ENCODE measurements at regions not wholly inside any gene's neighbourhood (a gene's known extent, or its start where the extent isn't known, plus 50 kb on each side); places are given as distances from the start of the nearest gene placed in this dataset.

DNA sequence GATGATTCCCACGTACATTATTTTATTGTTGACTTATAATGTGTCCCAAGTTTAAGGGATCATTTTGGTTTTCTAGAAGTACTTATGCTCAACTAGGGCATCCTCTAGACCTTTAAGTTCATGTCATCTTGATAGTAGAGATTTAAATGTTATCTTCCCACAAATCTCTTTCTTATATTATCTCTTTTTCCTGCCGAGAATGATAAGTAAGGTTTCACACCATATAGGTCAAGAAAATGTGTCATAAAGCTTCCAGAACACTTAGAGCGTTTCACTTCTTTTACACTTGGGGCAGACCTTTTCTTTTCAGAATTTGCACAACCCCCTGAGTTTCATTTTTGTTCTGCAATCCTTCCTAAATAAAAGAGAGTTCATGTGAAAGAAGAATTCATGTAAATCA lies 142.0 kb upstream of the CBLB start:
- ChIA-PET CTCF (no interaction called here), POLR2A (no interaction called here)
- DNase-seq (no peak), ATAC-seq (ENCODE audit: low read depth) (no peak)
- Mint-ChIP-seq H3K4me1 (peaks cover 11% of the 10 kb centered on the region), H3K27me3 (no peaks in the 10 kb centered on the region), H3K36me3 (ENCODE audit: low read depth) (no peaks in the 10 kb centered on the region), H3K9me3 (no peaks in the 10 kb centered on the region), H3K4me3 (no peak overlapping the region), H3K27ac (no peak overlapping the region)
- intact Hi-C loops (cut with micrococcal nuclease) = no loop called here
- TF ChIP-seq, protein P1, sequence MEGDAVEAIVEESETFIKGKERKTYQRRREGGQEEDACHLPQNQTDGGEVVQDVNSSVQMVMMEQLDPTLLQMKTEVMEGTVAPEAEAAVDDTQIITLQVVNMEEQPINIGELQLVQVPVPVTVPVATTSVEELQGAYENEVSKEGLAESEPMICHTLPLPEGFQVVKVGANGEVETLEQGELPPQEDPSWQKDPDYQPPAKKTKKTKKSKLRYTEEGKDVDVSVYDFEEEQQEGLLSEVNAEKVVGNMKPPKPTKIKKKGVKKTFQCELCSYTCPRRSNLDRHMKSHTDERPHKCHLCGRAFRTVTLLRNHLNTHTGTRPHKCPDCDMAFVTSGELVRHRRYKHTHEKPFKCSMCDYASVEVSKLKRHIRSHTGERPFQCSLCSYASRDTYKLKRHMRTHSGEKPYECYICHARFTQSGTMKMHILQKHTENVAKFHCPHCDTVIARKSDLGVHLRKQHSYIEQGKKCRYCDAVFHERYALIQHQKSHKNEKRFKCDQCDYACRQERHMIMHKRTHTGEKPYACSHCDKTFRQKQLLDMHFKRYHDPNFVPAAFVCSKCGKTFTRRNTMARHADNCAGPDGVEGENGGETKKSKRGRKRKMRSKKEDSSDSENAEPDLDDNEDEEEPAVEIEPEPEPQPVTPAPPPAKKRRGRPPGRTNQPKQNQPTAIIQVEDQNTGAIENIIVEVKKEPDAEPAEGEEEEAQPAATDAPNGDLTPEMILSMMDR (IDR thresholded peaks at IDR 0.05) = no peak

DNA sequence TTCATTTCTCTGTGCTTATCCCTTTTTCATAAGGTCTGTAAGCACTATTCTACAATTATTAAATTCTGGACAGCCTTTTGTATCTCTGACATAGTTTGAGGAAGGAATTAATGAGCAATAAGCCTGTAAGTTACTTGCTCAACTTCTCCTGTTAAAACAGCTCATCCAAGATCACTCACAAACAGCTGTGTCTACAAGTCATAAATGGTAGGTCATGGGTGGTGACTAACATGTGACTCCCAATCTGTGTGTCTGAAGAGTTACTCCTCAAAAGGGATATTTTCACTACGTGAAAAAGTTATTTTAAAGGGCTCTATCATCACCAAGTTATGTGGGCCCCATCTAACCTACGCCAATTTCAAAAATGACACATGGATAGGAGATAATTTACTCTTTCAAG lies 145.2 kb upstream of the CBLB start:
- intact Hi-C loops (cut with micrococcal nuclease) = no loop called here
- no peaks in the 10 kb centered on the region for H3K27me3 Mint-ChIP-seq
- DNase-seq (no peak), ATAC-seq (ENCODE audit: low read depth) (no peak)
- no peak overlapping the region for H3K4me3 Mint-ChIP-seq
- POLR2A ChIA-PET = interaction anchor here (0.7 kb wide), 1 partner anchor 177 kb away, joined by 3 read pairs; no protein-coding TSS in a partner anchor
- H3K4me1 Mint-ChIP-seq = peaks cover 15% of the 10 kb centered on the region
- CTCF ChIA-PET = no interaction called here
- no peaks in the 10 kb centered on the region for H3K9me3 Mint-ChIP-seq
- H3K27ac Mint-ChIP-seq = no peak overlapping the region
- TF ChIP-seq, protein P1 (IDR thresholded peaks at IDR 0.05) = no peak
- no peaks in the 10 kb centered on the region for H3K36me3 Mint-ChIP-seq (ENCODE audit: low read depth)

DNA sequence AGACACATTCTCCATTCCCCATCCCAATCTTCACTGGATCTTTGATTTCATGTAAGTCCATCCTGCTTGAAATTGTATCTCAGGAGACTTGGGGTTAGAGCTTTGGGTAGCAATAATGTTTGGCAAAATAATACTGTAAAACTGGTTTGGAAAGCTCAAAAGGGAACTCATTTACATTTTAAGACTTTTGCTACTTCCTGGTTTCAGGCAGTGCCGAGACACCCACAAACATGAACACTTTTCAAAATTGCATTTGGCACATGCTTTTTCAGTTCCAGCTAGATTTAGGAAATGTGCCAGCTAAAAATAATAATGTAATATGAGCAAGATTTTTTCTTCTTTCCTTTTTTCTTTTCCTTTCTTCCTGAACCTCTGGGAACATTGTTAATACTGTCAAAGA lies 145.7 kb upstream of the CBLB start:
- TF ChIP-seq, protein P1 (IDR thresholded peaks at IDR 0.05) = no peak
- Mint-ChIP-seq H3K9me3 (no peaks in the 10 kb centered on the region), H3K4me1 (peaks cover 15% of the 10 kb centered on the region), H3K27ac (no peak overlapping the region), H3K27me3 (no peaks in the 10 kb centered on the region), H3K4me3 (no peak overlapping the region), H3K36me3 (ENCODE audit: low read depth) (no peaks in the 10 kb centered on the region)
- DNase-seq (no peak), ATAC-seq (ENCODE audit: low read depth) (no peak)
- intact Hi-C loops (cut with micrococcal nuclease) = no loop called here
- POLR2A ChIA-PET = interaction anchor here (0.7 kb wide), 1 partner anchor 178 kb away, joined by 3 read pairs; no protein-coding TSS in a partner anchor
- CTCF ChIA-PET = no interaction called here

DNA sequence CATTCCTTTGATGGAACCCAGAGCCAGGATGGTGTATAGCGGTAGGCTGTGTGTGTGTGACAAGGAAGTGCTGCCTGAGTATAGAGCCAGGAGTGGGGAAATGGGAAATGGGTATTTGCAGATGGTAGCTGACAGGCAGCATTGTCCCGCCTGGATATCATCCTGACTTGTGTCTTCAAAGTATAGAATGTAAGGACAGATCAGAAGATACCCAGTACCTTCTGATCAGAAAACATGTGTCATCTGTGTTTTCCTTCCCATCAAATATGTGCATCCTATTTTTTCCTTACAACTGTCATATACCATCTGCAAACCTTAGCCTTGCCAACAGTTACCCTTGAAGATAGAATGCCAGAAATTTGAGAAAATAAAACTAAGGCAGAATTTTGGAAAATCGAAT lies 146.2 kb upstream of the CBLB start:
- no peaks in the 10 kb centered on the region for H3K36me3 Mint-ChIP-seq (ENCODE audit: low read depth)

DNA sequence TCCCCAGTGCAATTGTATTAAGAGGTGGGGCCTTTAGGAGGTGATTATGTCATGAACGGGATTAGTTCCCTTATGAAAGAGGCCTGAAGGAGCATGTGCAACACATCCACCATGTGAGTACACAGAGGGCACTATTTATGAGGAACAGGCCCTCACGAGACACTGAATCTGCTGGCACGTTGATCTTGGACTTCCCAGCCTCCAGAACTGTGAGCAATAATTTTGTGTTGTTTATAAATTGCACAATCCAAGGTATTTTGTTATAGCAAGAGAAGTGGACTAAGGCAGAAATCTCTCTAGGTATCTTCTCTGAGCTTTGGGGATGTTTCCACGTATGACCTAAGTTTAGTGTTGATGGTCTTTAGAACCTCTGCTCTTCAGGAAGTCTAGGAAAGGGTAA lies 149.3 kb upstream of the CBLB start:
- ATAC-seq (ENCODE audit: low read depth) (no peak), DNase-seq (no peak)
- POLR2A ChIA-PET = no interaction called here
- no peaks in the 10 kb centered on the region for H3K36me3 Mint-ChIP-seq (ENCODE audit: low read depth)
- H3K9me3 Mint-ChIP-seq = no peaks in the 10 kb centered on the region
- peaks cover 15% of the 10 kb centered on the region for H3K4me1 Mint-ChIP-seq
- no peaks in the 10 kb centered on the region for H3K27me3 Mint-ChIP-seq
- H3K4me3 Mint-ChIP-seq = no peak overlapping the region
- CTCF ChIA-PET = interaction anchor here (0.7 kb wide), 1 partner anchor 316 kb away, joined by 3 read pairs; no protein-coding TSS in a partner anchor
- intact Hi-C loops (cut with micrococcal nuclease) = no loop called here
- TF ChIP-seq, protein P1 (IDR thresholded peaks at IDR 0.05) = no peak
- no peak overlapping the region for H3K27ac Mint-ChIP-seq

More for the DNA sequence above, 146.2 kb upstream of the CBLB start:
- TF ChIP-seq, protein P1 (IDR thresholded peaks at IDR 0.05) = no peak
- no peak overlapping the region for H3K4me3 Mint-ChIP-seq
- ATAC-seq (ENCODE audit: low read depth) (no peak), DNase-seq (no peak)
- H3K9me3 Mint-ChIP-seq = no peaks in the 10 kb centered on the region
- ChIA-PET CTCF (no interaction called here), POLR2A (no interaction called here)
- intact Hi-C loops (cut with micrococcal nuclease) = no loop called here
- no peak overlapping the region for H3K27ac Mint-ChIP-seq
- peaks cover 15% of the 10 kb centered on the region for H3K4me1 Mint-ChIP-seq
- no peaks in the 10 kb centered on the region for H3K27me3 Mint-ChIP-seq

All from activated B cell treated with CpG ODN at 0.5 μM for 24 hours (primary cell).